Stromal cell of bone marrow (primary cell): ENCODE measurements at regions not wholly inside any gene's neighbourhood (a gene's known extent, or its start where the extent isn't known, plus 50 kb on each side); places are given as distances from the start of the nearest gene placed in this dataset.
A peak's percentile ranks its signal among the peaks of the same experiment; 100 is the strongest.

Source experiments
- DNase-seq: peaks from one replicate; pipeline ENCODE4 v3.0.0-alpha.2; 2012; ENCODE audit warnings: low read depth

GRCh38 chr6:108778421-108779186, 69.6 kb upstream of the ARMC2 start:
- no peak for DNase-seq

GRCh38 chr6:108779536-108780275, 68.5 kb upstream of the ARMC2 start:
- DNase-seq, result no peak

DNA sequence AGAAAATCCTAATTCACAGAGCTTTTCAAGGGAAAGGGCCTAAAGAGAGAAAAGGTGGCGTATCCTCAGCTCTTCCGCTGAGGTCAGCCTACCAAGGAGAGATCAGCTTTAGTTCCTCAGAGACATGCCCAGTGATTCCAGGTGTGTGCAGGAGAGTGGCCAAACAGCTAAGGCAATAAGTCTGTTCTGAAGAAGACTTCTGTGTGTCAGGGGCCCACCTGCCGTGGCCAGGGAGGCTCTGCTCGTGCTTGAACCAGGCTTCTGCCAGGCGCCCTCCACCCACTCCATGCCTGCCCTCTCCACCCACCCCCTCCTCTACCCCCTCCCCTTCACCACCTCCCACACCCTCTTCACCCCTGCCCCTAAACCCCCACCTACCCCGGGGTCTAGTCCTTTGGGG, 67.4 kb upstream of the ARMC2 start:
- DNase-seq, result no peak

DNA sequence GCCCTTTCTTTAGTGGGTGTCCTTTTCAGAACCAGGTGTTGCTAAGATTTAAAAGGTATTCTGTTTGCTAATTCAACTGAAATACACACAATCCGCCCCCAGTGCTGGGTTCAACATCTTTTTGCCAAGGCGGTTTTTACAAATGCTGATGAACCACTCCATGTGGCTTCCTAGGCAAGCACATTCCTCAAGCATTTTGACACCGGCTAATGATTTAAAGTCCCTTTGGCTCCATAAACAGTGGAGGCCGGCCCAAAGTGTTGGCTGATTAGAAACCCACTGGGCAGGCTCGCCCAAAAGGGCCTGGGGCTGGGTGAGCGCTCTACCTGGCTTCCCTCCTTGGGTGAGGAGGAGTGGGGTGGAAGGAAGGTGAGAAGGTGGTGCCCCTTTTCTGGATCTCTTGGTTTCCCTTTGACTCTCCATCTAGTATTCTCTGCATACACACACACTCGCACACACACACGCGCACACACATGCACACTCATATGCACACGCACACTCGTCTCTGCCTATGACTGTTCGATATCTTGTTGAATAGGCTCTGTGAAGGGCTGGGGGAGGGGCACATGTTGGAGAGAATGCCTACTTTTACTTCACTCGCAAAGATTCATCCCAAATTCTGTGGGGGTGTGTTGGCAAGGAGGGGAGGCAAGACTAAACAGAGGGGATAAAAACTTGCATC, 66.7 kb upstream of the ARMC2 start:
- DNase-seq, result no peak

- DNase-seq, result peak; percentile 55
Measured at GRCh38 chr6:108782179-108783041, 65.8 kb upstream of the ARMC2 start.

DNA sequence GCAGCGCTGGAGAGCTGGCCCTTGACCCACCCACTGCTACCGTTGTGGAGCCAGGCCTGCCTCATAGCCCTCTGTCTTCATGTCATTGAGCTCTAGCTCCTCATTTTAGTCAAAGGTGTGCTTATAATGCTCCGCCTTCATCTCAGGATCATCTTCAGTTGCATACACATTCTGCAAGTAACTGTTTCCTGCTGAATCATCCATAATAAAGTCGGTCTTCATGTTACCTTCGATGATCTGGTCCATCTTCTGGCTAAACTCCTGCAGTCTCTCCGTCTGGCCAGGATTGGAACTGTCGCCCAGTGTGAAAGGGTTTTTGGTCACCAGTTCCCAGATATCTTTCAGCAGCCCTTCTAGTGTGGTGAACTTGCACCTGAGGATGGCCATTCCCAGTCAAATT, 62.6 kb upstream of the ARMC2 start:
- DNase-seq, result no peak

DNA sequence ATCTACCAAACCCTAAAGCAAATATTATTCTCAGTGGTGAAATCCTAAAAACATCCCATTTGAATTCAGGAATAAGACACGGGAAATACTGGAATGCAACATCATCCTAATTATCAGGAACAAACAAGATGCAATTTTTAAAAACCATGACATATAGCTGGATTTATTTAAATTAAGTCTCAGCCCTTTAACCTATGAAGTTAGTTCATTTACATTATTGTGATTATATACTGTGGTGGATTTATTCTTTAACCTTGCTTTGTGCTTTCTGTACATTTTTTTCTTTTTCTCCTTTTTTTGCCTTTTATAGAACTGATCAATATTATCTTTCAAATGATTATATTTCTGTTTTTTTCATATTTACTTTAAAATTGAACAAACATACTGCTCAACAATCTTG, 59.8 kb upstream of the ARMC2 start:
- no peak for DNase-seq

- DNase-seq, result no peak
Measured at GRCh38 chr6:108789475-108789874, 58.7 kb upstream of the ARMC2 start.

GRCh38 chr6:108791700-108792099, 56.5 kb upstream of the ARMC2 start:
- no peak for DNase-seq

DNA sequence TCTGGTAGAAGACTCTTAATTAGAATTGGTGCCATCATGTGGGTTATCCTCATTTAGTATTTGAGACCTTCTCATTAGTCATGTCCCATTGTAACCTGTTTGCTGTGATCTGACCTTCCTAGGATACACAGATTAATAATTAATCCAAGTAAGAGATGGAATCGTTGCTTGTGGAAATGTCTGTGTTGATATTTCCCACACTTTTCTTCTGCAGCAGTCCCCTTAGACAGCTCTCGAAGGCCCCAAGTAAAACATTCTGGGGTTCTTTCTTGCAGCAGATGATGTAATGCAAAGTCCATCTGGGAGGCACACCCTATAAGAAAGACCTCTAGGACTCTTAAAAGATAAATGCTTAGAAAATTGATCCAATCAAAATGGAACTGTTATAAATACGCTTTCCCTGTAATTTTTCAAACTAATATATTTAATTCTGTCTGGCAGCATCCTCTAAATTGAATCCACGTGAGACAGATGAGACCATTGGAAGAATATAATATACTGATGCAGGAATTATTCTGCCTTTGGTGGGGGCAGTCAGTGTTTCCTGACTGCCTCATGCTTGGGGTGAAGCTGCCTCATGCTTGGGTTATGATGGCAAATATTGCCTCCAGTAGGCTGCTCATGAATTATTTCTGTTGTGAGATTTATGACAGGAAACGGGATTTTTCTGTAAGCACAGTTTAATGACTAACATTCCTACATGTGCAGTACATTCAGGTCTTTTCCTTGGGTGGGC, 54.5 kb upstream of the ARMC2 start:
- DNase-seq, result no peak

DNA sequence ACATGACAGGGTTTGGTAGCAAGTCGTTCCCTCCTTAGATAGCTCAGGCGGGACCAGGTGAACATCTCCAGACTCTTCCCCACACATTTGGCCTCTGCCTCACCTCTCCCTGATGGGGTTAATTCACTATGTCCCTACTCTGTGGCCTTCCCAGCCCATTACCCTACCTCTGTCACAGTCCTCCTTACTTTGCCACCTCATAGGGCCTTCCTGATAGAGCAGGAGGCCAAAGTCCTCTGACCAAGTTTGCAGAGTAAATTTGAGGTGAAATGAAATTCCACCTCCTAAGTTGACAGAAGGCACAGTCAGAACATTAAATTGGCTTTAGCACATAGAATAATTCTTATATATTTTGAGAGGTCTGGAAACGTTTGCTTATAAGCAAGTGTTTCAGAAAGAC, 53.1 kb upstream of the ARMC2 start:
- no peak for DNase-seq

GRCh38 chr6:108795814-108796213, 52.4 kb upstream of the ARMC2 start:
- no peak for DNase-seq

DNA sequence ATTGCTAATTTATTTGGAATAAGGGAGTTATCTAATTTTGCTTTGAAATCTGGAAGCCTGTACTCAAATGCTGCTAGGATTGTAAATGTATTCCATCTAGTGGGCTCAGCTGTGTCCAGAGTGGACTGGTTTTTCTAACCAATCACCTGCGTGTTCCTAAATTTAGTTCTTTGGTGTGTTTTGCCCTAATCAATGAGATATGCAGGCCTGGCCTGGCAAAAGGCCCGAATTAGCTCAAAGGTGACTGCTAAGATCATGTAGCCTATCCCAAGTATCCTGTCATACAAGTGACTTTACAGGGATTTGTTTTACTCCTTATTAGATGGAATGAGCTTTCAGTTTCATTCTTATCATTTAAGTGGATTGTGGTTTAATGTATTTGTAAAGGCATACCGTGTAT, 51.3 kb upstream of the ARMC2 start:
- DNase-seq, result no peak

- DNase-seq, result no peak
Measured at GRCh38 chr6:108797951-108798669, 50.1 kb upstream of the ARMC2 start.
